SK-N-SH treated with all-trans-retinoic acid at 6 μM for 48 hours (cell line): ENCODE measurements at regions not wholly inside any gene's neighbourhood (a gene's known extent, or its start where the extent isn't known, plus 50 kb on each side); places are given as distances from the start of the nearest gene placed in this dataset.

Source experiments
- ATAC-seq: fragments of 200-7000 bp; cut with Tn5 transposase; 3 replicates; pipeline ENCODE4 v1.9.1; 2020; ENCODE audit warnings: mild to moderate bottlenecking, moderate library complexity
- ARNTL ChIP-seq: fragments of 450-650 bp; formaldehyde crosslinking; IDR thresholded peaks from 2 replicates; pipeline ENCODE4 v1.5.0; 2020; ENCODE audit warnings: low read depth, mild to moderate bottlenecking, moderate library complexity, borderline replicate concordance
- BACH2 ChIP-seq: fragments of 250-450 bp; sonication (Bioruptor Pico); IDR thresholded peaks from 2 replicates; pipeline ENCODE4 v1.9.0; 2021; ENCODE audit warnings: mild to moderate bottlenecking, borderline replicate concordance
- CSDC2 ChIP-seq: fragments of 250-450 bp; sonication (Bioruptor Pico); IDR thresholded peaks from 2 replicates; pipeline ENCODE4 v1.5.0; 2020; ENCODE audit warnings: mild to moderate bottlenecking, moderate library complexity
- ESRRG ChIP-seq: fragments of 250-450 bp; sonication (Bioruptor Pico); IDR thresholded peaks from 2 replicates; pipeline ENCODE4 v1.6.1; 2021; ENCODE audit warnings: mild to moderate bottlenecking
- GLIS3 ChIP-seq: fragments of 250-450 bp; sonication (Bioruptor Pico); IDR thresholded peaks from 2 replicates; pipeline ENCODE4 v1.5.0; 2020; ENCODE audit warnings: mild to moderate bottlenecking, moderate library complexity
- ISL1 ChIP-seq: fragments of 250-450 bp; sonication (Bioruptor Pico); IDR thresholded peaks from 2 replicates; pipeline ENCODE4 v2.1.2; 2022; ENCODE audit warnings: mild to moderate bottlenecking, moderate library complexity
- OSR1 ChIP-seq: fragments of 250-450 bp; sonication (Bioruptor Pico); IDR thresholded peaks from 2 replicates; pipeline ENCODE4 v1.8.0; 2022; ENCODE audit warnings: moderate library complexity, mild to moderate bottlenecking, inconsistent platforms
- PPARA ChIP-seq: fragments of 250-450 bp; sonication (Bioruptor Pico); IDR thresholded peaks from 2 replicates; pipeline ENCODE4 v1.5.0; 2020; ENCODE audit warnings: mild to moderate bottlenecking, borderline replicate concordance
- RARB ChIP-seq: fragments of 250-450 bp; sonication (Bioruptor Pico); IDR thresholded peaks from 2 replicates; pipeline ENCODE4 v1.8.0; 2021; ENCODE audit warnings: mild to moderate bottlenecking, moderate library complexity
- TCF4 ChIP-seq: fragments of 250-450 bp; sonication (Bioruptor Pico); IDR thresholded peaks from 2 replicates; pipeline ENCODE4 v1.8.0; 2021; ENCODE audit warnings: mild to moderate bottlenecking, moderate library complexity, borderline replicate concordance
- TOX ChIP-seq: fragments of 250-450 bp; sonication (Bioruptor Pico); IDR thresholded peaks from 2 replicates; pipeline ENCODE4 v1.8.0; 2021; ENCODE audit warnings: mild to moderate bottlenecking, moderate library complexity, borderline replicate concordance
- ZC3H10 ChIP-seq: fragments of 250-450 bp; sonication (Bioruptor Pico); IDR thresholded peaks from 2 replicates; pipeline ENCODE4 v1.5.1; 2021; ENCODE audit warnings: mild to moderate bottlenecking, moderate library complexity
- ZFP3 ChIP-seq: fragments of 250-450 bp; sonication (Bioruptor Pico); IDR thresholded peaks from 2 replicates; pipeline ENCODE4 v1.5.0; 2020; ENCODE audit warnings: mild to moderate bottlenecking, moderate library complexity
- ZNF70 ChIP-seq: fragments of 450-650 bp; formaldehyde crosslinking; IDR thresholded peaks from 2 replicates; pipeline ENCODE4 v1.5.0; 2020; ENCODE audit warnings: mild to moderate bottlenecking, moderate library complexity
- ZNF8 ChIP-seq: fragments of 450-650 bp; formaldehyde crosslinking; IDR thresholded peaks from 2 replicates; pipeline ENCODE4 v1.5.0; 2020; ENCODE audit warnings: mild to moderate bottlenecking, moderate library complexity
- TF ChIP-seq, protein P1 (sequence below): fragments of 250-450 bp; sonication (Bioruptor Pico); IDR thresholded peaks from 2 replicates; pipeline ENCODE4 v1.8.0; 2021; ENCODE audit warnings: low read depth, mild to moderate bottlenecking, moderate library complexity, borderline replicate concordance
- TF ChIP-seq, protein P2 (sequence below): fragments of 250-450 bp; sonication (Bioruptor Pico); IDR thresholded peaks from 2 replicates; pipeline ENCODE4 v1.5.1; 2021; ENCODE audit warnings: mild to moderate bottlenecking, moderate library complexity
- TF ChIP-seq, protein P3 (sequence below): fragments of 250-450 bp; sonication (Bioruptor Pico); IDR thresholded peaks from 2 replicates; pipeline ENCODE4 v1.8.0; 2020; ENCODE audit warnings: mild to moderate bottlenecking, moderate library complexity, borderline replicate concordance
- TF ChIP-seq, protein P4 (sequence below): fragments of 250-450 bp; sonication (Bioruptor Pico); IDR thresholded peaks from 2 replicates; pipeline ENCODE4 v1.5.0; 2020; ENCODE audit warnings: mild to moderate bottlenecking, moderate library complexity

DNA sequence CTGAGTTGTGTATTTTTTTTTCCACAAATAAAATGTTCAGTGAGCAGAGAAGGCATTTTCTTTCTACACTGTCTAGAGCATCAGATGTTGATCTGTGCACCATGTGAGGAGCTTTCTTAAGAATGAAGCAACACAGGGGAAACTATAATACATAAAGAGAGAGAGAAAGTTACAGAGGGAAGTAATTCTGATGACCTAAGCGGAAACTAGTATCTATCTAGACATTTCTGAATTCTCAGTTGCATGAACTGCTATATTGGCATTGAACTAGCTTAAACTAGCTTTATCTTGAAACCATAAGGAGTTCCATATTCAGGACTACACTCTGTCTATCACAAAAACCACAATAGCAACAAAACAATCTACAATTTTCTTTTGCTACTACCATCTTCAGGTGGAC is 822.4 kb downstream of the VGLL3 start (continued):
- TF ChIP-seq, protein P1, sequence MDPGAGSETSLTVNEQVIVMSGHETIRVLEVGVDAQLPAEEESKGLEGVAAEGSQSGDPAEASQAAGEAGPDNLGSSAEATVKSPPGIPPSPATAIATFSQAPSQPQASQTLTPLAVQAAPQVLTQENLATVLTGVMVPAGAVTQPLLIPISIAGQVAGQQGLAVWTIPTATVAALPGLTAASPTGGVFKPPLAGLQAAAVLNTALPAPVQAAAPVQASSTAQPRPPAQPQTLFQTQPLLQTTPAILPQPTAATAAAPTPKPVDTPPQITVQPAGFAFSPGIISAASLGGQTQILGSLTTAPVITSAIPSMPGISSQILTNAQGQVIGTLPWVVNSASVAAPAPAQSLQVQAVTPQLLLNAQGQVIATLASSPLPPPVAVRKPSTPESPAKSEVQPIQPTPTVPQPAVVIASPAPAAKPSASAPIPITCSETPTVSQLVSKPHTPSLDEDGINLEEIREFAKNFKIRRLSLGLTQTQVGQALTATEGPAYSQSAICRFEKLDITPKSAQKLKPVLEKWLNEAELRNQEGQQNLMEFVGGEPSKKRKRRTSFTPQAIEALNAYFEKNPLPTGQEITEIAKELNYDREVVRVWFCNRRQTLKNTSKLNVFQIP (CRISPR knock-in tag), result no peak
- TF ChIP-seq ZC3H10 (no peak), ESRRG (CRISPR knock-in tag) (no peak), TOX (CRISPR knock-in tag) (no peak), RARB (CRISPR knock-in tag) (no peak), ISL1 (CRISPR knock-in tag) (no peak)
- TF ChIP-seq, protein P2, sequence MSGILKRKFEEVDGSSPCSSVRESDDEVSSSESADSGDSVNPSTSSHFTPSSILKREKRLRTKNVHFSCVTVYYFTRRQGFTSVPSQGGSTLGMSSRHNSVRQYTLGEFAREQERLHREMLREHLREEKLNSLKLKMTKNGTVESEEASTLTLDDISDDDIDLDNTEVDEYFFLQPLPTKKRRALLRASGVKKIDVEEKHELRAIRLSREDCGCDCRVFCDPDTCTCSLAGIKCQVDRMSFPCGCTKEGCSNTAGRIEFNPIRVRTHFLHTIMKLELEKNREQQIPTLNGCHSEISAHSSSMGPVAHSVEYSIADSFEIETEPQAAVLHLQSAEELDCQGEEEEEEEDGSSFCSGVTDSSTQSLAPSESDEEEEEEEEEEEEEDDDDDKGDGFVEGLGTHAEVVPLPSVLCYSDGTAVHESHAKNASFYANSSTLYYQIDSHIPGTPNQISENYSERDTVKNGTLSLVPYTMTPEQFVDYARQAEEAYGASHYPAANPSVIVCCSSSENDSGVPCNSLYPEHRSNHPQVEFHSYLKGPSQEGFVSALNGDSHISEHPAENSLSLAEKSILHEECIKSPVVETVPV, result no peak

DNA sequence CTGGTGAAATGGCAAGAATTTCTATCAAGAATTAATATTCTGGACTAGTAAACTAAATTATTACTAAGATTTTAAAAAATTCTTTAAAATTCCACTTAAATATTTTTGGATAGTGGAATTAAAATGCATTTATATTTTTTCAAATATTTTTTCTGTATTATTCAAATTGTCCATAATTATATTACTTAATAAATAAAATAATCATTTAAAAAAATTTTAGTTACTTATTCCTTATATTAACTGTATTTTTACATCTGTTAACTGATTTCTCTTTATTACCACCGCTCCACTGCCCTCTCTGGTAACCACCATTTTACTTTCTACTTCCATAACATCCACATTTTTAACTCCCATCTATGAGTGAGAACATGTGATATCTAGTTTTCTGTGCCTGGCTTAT is 828.4 kb downstream of the VGLL3 start:
- TF ChIP-seq ARNTL (no peak), PPARA (CRISPR knock-in tag) (no peak), OSR1 (CRISPR knock-in tag) (no peak), ESRRG (CRISPR knock-in tag) (no peak), ZNF8 (no peak), TCF4 (CRISPR knock-in tag) (no peak), RARB (CRISPR knock-in tag) (no peak), ISL1 (CRISPR knock-in tag) (no peak), ZFP3 (CRISPR knock-in tag) (no peak), CSDC2 (CRISPR knock-in tag) (no peak), BACH2 (CRISPR knock-in tag) (no peak), GLIS3 (CRISPR knock-in tag) (no peak)
- TF ChIP-seq, protein P3, sequence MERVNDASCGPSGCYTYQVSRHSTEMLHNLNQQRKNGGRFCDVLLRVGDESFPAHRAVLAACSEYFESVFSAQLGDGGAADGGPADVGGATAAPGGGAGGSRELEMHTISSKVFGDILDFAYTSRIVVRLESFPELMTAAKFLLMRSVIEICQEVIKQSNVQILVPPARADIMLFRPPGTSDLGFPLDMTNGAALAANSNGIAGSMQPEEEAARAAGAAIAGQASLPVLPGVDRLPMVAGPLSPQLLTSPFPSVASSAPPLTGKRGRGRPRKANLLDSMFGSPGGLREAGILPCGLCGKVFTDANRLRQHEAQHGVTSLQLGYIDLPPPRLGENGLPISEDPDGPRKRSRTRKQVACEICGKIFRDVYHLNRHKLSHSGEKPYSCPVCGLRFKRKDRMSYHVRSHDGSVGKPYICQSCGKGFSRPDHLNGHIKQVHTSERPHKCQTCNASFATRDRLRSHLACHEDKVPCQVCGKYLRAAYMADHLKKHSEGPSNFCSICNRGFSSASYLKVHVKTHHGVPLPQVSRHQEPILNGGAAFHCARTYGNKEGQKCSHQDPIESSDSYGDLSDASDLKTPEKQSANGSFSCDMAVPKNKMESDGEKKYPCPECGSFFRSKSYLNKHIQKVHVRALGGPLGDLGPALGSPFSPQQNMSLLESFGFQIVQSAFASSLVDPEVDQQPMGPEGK (CRISPR knock-in tag), result no peak
- TF ChIP-seq, protein P4, sequence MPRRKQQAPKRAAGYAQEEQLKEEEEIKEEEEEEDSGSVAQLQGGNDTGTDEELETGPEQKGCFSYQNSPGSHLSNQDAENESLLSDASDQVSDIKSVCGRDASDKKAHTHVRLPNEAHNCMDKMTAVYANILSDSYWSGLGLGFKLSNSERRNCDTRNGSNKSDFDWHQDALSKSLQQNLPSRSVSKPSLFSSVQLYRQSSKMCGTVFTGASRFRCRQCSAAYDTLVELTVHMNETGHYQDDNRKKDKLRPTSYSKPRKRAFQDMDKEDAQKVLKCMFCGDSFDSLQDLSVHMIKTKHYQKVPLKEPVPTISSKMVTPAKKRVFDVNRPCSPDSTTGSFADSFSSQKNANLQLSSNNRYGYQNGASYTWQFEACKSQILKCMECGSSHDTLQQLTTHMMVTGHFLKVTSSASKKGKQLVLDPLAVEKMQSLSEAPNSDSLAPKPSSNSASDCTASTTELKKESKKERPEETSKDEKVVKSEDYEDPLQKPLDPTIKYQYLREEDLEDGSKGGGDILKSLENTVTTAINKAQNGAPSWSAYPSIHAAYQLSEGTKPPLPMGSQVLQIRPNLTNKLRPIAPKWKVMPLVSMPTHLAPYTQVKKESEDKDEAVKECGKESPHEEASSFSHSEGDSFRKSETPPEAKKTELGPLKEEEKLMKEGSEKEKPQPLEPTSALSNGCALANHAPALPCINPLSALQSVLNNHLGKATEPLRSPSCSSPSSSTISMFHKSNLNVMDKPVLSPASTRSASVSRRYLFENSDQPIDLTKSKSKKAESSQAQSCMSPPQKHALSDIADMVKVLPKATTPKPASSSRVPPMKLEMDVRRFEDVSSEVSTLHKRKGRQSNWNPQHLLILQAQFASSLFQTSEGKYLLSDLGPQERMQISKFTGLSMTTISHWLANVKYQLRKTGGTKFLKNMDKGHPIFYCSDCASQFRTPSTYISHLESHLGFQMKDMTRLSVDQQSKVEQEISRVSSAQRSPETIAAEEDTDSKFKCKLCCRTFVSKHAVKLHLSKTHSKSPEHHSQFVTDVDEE (CRISPR knock-in tag), result no peak
- TF ChIP-seq, all 23 proteins: peak for 0
- no peak for ATAC-seq

DNA sequence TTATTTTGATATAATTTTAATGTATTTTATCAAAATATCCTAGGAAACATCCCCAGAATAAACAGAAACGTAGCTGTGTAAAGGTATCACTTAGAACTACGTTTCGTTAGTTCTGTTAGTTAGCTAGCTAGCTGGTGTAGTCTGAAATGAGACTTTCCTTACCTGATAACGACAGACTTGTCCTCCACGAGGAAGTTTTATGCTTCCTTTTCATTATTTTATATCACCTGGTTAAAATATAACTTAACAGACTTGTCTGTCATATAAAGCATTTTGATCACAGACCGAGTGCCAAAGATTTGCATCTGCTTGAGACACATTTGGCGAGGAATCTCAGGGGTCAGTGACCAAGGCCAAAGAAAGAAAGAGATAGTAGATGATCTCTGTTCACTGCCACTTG is 829.5 kb downstream of the VGLL3 start:
- ATAC-seq, result no peak

More for the DNA sequence above, 829.5 kb downstream of the VGLL3 start:
- no peak for TF ChIP-seq ZFP3 (CRISPR knock-in tag)
- no peak for TF ChIP-seq PPARA (CRISPR knock-in tag)
- no peak for TF ChIP-seq RARB (CRISPR knock-in tag)
- no peak for TF ChIP-seq TOX (CRISPR knock-in tag)
- no peak for TF ChIP-seq ZC3H10
- TF ChIP-seq, protein P1 (CRISPR knock-in tag), result no peak
- TF ChIP-seq, protein P3 (CRISPR knock-in tag), result no peak
- no peak for TF ChIP-seq ZNF70
- no peak for TF ChIP-seq ESRRG (CRISPR knock-in tag)
- no peak for TF ChIP-seq CSDC2 (CRISPR knock-in tag)
- no peak for TF ChIP-seq BACH2 (CRISPR knock-in tag)
